CD4-positive, alpha-beta memory T cell (primary cell): ENCODE measurements at regions not wholly inside any gene's neighbourhood (a gene's known extent, or its start where the extent isn't known, plus 50 kb on each side); places are given as distances from the start of the nearest gene placed in this dataset.

Experiments
- CTCF ChIA-PET: fragments of 350-600 bp; sonication (Branson Sonifier 250); formaldehyde crosslinking; loops from one replicate; lab custom pipeline; 2021; ENCODE audit warnings: inconsistent platforms; ENCODE audit not compliant: partially characterized antibody; lab: Charles Lee
- POLR2A ChIA-PET: fragments of 350-600 bp; sonication (Branson Sonifier 250); formaldehyde crosslinking; loops from one replicate; lab custom pipeline; 2021; ENCODE audit not compliant: partially characterized antibody; lab: Charles Lee
- DNase-seq, 5 donors: peaks; one replicate each; pipeline versions ENCODE4 v3.0.0 to v3.0.0-alpha.2; 2020 to 2022; ENCODE audit warnings: mixed read lengths in 1 of 5
- H3K27ac ChIP-seq: one replicate; pipeline ENCODE4 v1.7.0; 2013; ENCODE audit warnings: low read depth, low read length
- H3K27me3 ChIP-seq: 2 replicates; pipeline ENCODE4 v1.7.0; 2013; ENCODE audit warnings: mild to moderate bottlenecking, low read length, moderate library complexity; ENCODE audit not compliant: insufficient read depth
- H3K36me3 ChIP-seq: 2 replicates; pipeline ENCODE4 v1.7.0; 2013; ENCODE audit warnings: mild to moderate bottlenecking, low read length, moderate library complexity; ENCODE audit not compliant: insufficient read depth
- H3K4me1 ChIP-seq: 2 replicates; pipeline ENCODE4 v1.7.0; 2013; ENCODE audit warnings: mild to moderate bottlenecking, low read length, moderate library complexity; ENCODE audit not compliant: insufficient read depth
- H3K4me3 ChIP-seq, 2 donors: one replicate each; pipeline ENCODE4 v1.7.0; 2013; ENCODE audit warnings: low read length in 2 of 2, mild to moderate bottlenecking in 1 of 2
- H3K9me3 ChIP-seq, 2 donors: one replicate each; pipeline ENCODE4 v1.7.0; 2013; ENCODE audit warnings: low read length in 2 of 2, control low read depth in 1 of 2; ENCODE audit not compliant: control insufficient read depth in 1 of 2
- H3K27ac Mint-ChIP-seq, 7 donors: one replicate each; pipeline ENCODE4 v1.8.0; 2020 to 2021; ENCODE audit warnings: mixed read lengths in 7 of 7, mild to moderate bottlenecking in 6 of 7, inconsistent platforms in 3 of 7, moderate library complexity in 3 of 7
- H3K27me3 Mint-ChIP-seq, 2 donors: one replicate each; pipeline ENCODE4 v1.8.0; 2020 to 2021; ENCODE audit warnings: mixed read lengths in 2 of 2
- H3K36me3 Mint-ChIP-seq, 2 donors: one replicate each; pipeline ENCODE4 v1.8.0; 2020 to 2021; ENCODE audit warnings: mixed read lengths in 2 of 2, inconsistent platforms in 1 of 2, mild to moderate bottlenecking in 1 of 2
- H3K4me1 Mint-ChIP-seq, 4 donors: one replicate each; pipeline ENCODE4 v1.8.0; 2020 to 2021; ENCODE audit warnings: mixed read lengths in 4 of 4, mild to moderate bottlenecking in 1 of 4
- H3K4me3 Mint-ChIP-seq, 8 donors: one replicate each; pipeline ENCODE4 v1.8.0; 2020 to 2021; ENCODE audit warnings: mixed read lengths in 8 of 8, mild to moderate bottlenecking in 7 of 8, moderate library complexity in 6 of 8, inconsistent platforms in 3 of 8
- H3K9me3 Mint-ChIP-seq, 8 donors: one replicate each; pipeline ENCODE4 v1.8.0; 2020 to 2021; ENCODE audit warnings: mixed read lengths in 8 of 8, mild to moderate bottlenecking in 5 of 8, inconsistent platforms in 3 of 8, moderate library complexity in 1 of 8
- intact Hi-C: fragments of 100-400 bp; cut with micrococcal nuclease; formaldehyde crosslinking; loops from one replicate; pipeline ENCODE4 v1.15.1; 2023

DNA sequence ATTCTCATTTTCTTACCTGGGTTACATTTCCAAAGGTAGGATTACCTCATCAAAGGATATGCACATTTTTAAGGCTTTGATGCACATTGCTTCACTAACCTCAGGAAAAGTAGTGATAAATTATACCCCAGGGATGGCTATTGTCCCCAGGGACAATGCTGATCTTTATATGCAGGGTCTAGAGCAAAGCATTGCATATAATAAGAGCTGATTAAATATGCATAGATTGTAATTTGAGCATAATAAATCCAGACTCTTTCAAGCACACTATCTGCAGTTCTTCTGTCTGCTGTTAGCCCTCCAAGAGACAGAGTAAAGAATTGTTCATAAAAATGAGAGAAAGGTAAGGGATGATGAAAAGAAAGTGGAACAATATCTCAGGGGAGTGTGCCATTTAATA is 57.3 kb upstream of the SYT13 start:
- Histone ChIP-seq H3K27ac (no peak overlapping the region), H3K9me3 (no peaks in the 10 kb centered on the region), H3K4me1 (peaks cover 13% of the 10 kb centered on the region), H3K4me3 (no peak overlapping the region), H3K36me3 (no peaks in the 10 kb centered on the region), H3K27me3 (no peaks in the 10 kb centered on the region)
- H3K9me3 Mint-ChIP-seq: no peaks in the 10 kb centered on the region
- POLR2A ChIA-PET: no interaction called here
- H3K27me3 Mint-ChIP-seq: peaks cover 17 to 20% of the 10 kb centered on the region in 2 donors
- H3K4me3 Mint-ChIP-seq: no peak overlapping the region
- H3K4me1 Mint-ChIP-seq: peaks cover 7 to 16% (median 10%) of the 10 kb centered on the region in 4 donors
- no peaks in the 10 kb centered on the region for H3K36me3 Mint-ChIP-seq
- intact Hi-C loops: loop anchor here (10.0 kb wide), 1 partner anchor 779 kb away; the partner anchor contains the start of gene CD82
- no peak overlapping the region for H3K27ac Mint-ChIP-seq
- DNase-seq: no peak
- CTCF ChIA-PET: interaction anchor here (1.4 kb wide), 1 partner anchor 415 kb away, joined by 4 read pairs; no protein-coding TSS in a partner anchor

DNA sequence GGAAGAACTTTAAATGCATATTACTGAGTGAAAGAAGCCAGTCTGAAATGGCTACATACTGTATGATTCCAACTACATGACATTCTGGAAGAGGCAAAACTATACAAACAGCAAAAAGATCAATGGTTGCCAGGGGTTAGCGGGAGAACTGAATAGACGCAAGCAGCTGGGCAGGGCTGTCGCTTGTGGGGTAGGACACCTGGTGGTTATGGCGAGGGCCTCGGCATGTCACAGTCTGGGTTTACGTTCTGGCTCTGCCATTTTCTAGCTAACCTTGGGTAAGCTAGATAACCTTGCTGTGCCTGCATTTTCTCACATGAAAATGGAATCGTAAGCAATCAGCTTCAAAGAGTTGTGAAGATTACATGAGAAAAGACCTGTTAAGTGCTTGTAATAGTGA is 55.2 kb upstream of the SYT13 start:
- H3K36me3 ChIP-seq: no peaks in the 10 kb centered on the region
- intact Hi-C loops: loop anchor here (10.0 kb wide), 1 partner anchor 777 kb away; the partner anchor contains the start of gene CD82
- Mint-ChIP-seq H3K4me3 (no peak overlapping the region), H3K36me3 (no peaks in the 10 kb centered on the region), H3K27me3 (peaks cover 17 to 20% of the 10 kb centered on the region in 2 donors), H3K4me1 (peaks cover 7 to 16% (median 10%) of the 10 kb centered on the region in 4 donors), H3K9me3 (no peaks in the 10 kb centered on the region), H3K27ac (no peak overlapping the region)
- H3K4me1 ChIP-seq: peaks cover 13% of the 10 kb centered on the region
- DNase-seq: no peak
- H3K27me3 ChIP-seq: no peaks in the 10 kb centered on the region
- no peak overlapping the region for H3K27ac ChIP-seq
- CTCF ChIA-PET: interaction anchor here (1.5 to 2.2 kb wide), 5 partner anchors 10 to 430 kb away, joined by 3 to 13 read pairs (median 6); no protein-coding TSS in a partner anchor
- no peaks in the 10 kb centered on the region for H3K9me3 ChIP-seq
- no peak overlapping the region for H3K4me3 ChIP-seq
- POLR2A ChIA-PET: interaction anchor here (1.4 kb wide), 1 partner anchor 13 kb away, joined by 4 read pairs; no protein-coding TSS in a partner anchor

DNA sequence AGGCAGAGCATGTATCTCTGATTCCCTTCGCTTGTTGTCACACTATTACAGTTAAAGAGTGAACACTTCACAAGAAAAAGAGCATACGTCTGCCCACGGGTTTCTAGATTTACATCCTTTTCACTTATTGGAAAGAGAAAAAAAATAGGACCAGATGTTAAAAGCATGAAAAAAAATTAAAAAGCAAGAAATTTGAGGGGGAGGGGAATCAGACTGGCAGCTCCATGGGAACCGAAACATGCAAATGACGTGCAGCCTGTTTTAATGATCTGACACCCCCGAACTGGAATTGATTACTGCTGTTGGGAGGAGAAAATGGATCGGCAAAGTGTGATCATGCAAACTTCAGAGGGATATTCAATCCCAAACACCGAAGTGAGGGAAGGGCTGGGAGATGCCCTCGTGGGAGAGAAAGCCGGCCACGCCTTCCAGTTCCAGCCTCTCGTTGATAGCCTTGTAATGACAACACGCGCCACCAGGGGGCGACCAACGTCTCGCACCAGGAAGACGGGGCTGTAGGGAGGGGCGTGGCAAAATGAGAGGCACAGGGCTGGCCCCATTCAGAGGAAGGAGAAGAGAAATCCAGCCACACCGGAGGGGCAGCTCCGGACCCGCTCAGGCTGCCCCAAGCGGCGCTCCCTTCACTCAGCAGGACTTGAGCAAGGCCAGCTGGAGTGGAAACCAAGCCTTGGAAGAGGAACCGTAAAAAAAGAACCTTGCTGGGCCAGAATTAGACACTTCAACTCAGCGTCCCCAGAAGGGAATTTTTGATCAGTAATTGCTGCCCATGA is 53.8 kb upstream of the SYT13 start:
- peak overlapping the region in 1 of 2 donors; percentile 36 for H3K4me3 ChIP-seq
- POLR2A ChIA-PET: interaction anchor here (1.0 to 1.4 kb wide), 2 partner anchors 15 to 431 kb away, joined by 4 read pairs; no protein-coding TSS in a partner anchor
- intact Hi-C loops: loop anchor here (1.0 to 10.0 kb wide), 3 partner anchors 15 to 775 kb away; partner anchors contain the start of gene CD82
- Mint-ChIP-seq H3K27me3 (peaks cover 15% of the 10 kb centered on the region in 2 donors), H3K4me1 (peaks cover 7 to 16% (median 10%) of the 10 kb centered on the region in 4 donors), H3K36me3 (no peaks in the 10 kb centered on the region), H3K4me3 (peak overlapping the region; percentile 77 to 89 (median 82)), H3K9me3 (no peaks in the 10 kb centered on the region), H3K27ac (peak overlapping the region in 6 of 7 donors; percentile 16 to 87 (median 68))
- no peaks in the 10 kb centered on the region for H3K36me3 ChIP-seq
- H3K9me3 ChIP-seq: no peaks in the 10 kb centered on the region
- peak; percentile 85 to 91 (median 87) for DNase-seq
- peaks cover 13% of the 10 kb centered on the region for H3K4me1 ChIP-seq
- CTCF ChIA-PET: interaction anchor here (0.8 to 2.6 kb wide), 14 partner anchors 9 to 432 kb away, joined by 3 to 12 read pairs (median 5); no protein-coding TSS in a partner anchor
- H3K27ac ChIP-seq: no peak overlapping the region
- H3K27me3 ChIP-seq: no peaks in the 10 kb centered on the region

DNA sequence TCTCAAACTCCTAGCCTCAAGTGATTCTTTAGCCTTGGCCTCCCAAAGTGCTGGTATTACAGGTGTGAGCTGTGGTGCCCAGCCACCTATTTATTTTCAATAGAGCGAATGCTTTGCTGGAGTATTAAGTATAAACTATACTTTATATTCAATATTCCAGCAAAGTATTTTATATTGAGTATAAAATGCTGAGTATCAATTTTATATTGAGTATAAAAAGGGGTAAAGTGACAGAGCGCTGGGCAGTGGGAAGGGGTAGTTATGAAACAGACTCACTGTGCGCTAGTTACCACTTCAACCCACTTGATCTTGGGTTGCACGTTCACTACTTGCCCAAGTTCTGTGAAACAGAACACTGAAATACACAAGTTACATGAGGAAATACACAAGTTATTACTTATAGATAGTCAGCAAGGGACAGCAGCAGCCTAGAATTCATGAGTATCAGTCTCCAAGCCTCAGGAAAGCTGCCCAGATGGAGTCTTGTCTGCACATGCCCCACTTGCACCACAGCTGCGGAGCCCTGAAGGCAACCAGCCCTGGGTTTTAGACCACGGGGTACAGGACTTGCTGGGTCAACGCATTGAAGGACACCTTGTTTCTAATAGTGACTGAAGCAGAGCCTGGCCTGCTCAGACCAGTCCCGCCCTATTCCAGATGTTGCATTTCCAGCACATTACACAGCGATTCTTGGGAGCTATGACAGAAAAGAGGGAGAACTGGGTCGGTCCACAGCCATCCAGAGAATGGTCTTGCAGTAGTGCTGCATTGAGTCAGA is 51.6 kb upstream of the SYT13 start:
- Histone ChIP-seq H3K27me3 (peaks cover 3% of the 10 kb centered on the region), H3K27ac (no peak overlapping the region), H3K4me1 (peaks cover 13% of the 10 kb centered on the region), H3K9me3 (no peaks in the 10 kb centered on the region), H3K4me3 (no peak overlapping the region), H3K36me3 (no peaks in the 10 kb centered on the region)
- Mint-ChIP-seq H3K4me3 (no peak overlapping the region), H3K4me1 (peaks cover 7 to 16% (median 10%) of the 10 kb centered on the region in 4 donors), H3K27me3 (peaks cover 7% of the 10 kb centered on the region in 2 donors), H3K36me3 (no peaks in the 10 kb centered on the region), H3K27ac (no peak overlapping the region), H3K9me3 (no peaks in the 10 kb centered on the region)
- CTCF ChIA-PET: interaction anchor here (1.0 to 2.6 kb wide), 5 partner anchors 10 to 434 kb away, joined by 3 to 8 read pairs (median 6); no protein-coding TSS in a partner anchor
- POLR2A ChIA-PET: no interaction called here
- intact Hi-C loops: no loop called here
- DNase-seq: no peak

DNA sequence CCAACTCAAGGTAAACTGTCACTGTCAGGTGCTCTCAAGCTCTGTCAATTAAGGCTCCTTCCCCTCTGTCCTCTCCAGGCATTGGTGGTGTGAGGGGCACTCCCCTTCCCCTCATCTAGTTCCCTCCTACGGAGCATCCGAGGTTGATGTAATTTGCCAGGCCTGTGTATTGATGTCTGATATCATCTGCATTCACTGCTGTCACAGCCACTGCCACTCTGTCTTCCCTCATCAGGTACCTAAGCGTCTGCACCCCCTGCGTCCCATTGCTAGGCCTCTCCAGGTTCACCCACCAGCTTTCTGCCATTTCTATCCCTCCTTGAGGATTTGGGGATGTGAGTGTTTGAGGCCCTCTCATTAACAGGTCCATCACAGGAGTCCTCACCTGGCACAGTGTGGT is 50.0 kb upstream of the SYT13 start:
- H3K36me3 Mint-ChIP-seq: no peaks in the 10 kb centered on the region
- no peak overlapping the region for H3K4me3 Mint-ChIP-seq
- no peaks in the 10 kb centered on the region for H3K9me3 Mint-ChIP-seq
- CTCF ChIA-PET: interaction anchor here (1.2 to 13.6 kb wide), 2 partner anchors 227 to 400 kb away, joined by 7 to 259 read pairs; no protein-coding TSS in a partner anchor
- POLR2A ChIA-PET: no interaction called here
- Histone ChIP-seq H3K9me3 (no peaks in the 10 kb centered on the region), H3K27me3 (peaks cover 5% of the 10 kb centered on the region), H3K4me3 (no peak overlapping the region), H3K27ac (no peak overlapping the region), H3K36me3 (no peaks in the 10 kb centered on the region), H3K4me1 (peaks cover 13% of the 10 kb centered on the region)
- intact Hi-C loops: no loop called here
- peaks cover 8 to 16% (median 10%) of the 10 kb centered on the region in 4 donors for H3K4me1 Mint-ChIP-seq
- peaks cover 7 to 8% of the 10 kb centered on the region in 2 donors for H3K27me3 Mint-ChIP-seq
- DNase-seq: no peak
- peak overlapping the region in 1 of 7 donors; percentile 54 for H3K27ac Mint-ChIP-seq
